CD4-positive, alpha-beta T cell (primary cell): ENCODE measurements at regions not wholly inside any gene's neighbourhood (a gene's known extent, or its start where the extent isn't known, plus 50 kb on each side); places are given as distances from the start of the nearest gene placed in this dataset.

Experiments used
- ATAC-seq: fragments of 200-7000 bp; cut with Tn5 transposase; one replicate; pipeline ENCODE4 v1.10.0; 2022; ENCODE audit warnings: mild to moderate bottlenecking; ENCODE audit not compliant: poor library complexity
- CTCF ChIA-PET: fragments of 350-600 bp; sonication (Branson Sonifier 250); formaldehyde crosslinking; loops from one replicate; lab custom pipeline; 2021; ENCODE audit warnings: antibody characterized with exemption, inconsistent platforms; lab: Charles Lee
- POLR2A ChIA-PET: fragments of 350-600 bp; sonication (Branson Sonifier 250); formaldehyde crosslinking; loops from one replicate; lab custom pipeline; 2021; ENCODE audit warnings: antibody characterized with exemption, inconsistent platforms; lab: Charles Lee
- DNase-seq, 14 experiments: peaks; one replicate each; pipeline ENCODE4 v3.0.0-alpha.2; 2013 to 2020; ENCODE audit warnings: mixed read lengths in 2 of 14
- H3K27ac ChIP-seq, 2 donors: one replicate each; pipeline versions ENCODE4 v1.5.1 to v1.7.0; 2013; ENCODE audit warnings: low read length in 2 of 2, low read depth in 1 of 2, mild to moderate bottlenecking in 1 of 2
- H3K27me3 ChIP-seq, 2 experiments: 1 replicate in 1 of 2; 2 replicates in 1 of 2; pipeline versions ENCODE4 v1.6.1 to v1.7.0; 2013; ENCODE audit warnings: low read length in 2 of 2, control low read depth in 1 of 2, mild to moderate bottlenecking in 1 of 2, moderate library complexity in 1 of 2; ENCODE audit not compliant: insufficient read depth in 2 of 2, control insufficient read depth in 1 of 2
- H3K36me3 ChIP-seq: one replicate; pipeline ENCODE4 v1.6.1; 2013; ENCODE audit warnings: low read length, control low read depth; ENCODE audit not compliant: insufficient read depth
- H3K4me1 ChIP-seq: one replicate; pipeline ENCODE4 v1.6.1; 2013; ENCODE audit warnings: low read length, control low read depth; ENCODE audit not compliant: insufficient read depth
- H3K4me3 ChIP-seq: one replicate; pipeline ENCODE4 v1.5.1; 2013; ENCODE audit warnings: mild to moderate bottlenecking, low read length, moderate library complexity
- H3K9me3 ChIP-seq, 2 experiments: 1 replicate in 1 of 2; 2 replicates in 1 of 2; pipeline versions ENCODE4 v1.6.1 to v1.7.0; 2013; ENCODE audit warnings: low read length in 2 of 2, mild to moderate bottlenecking in 2 of 2, control low read depth in 1 of 2, moderate library complexity in 1 of 2; ENCODE audit not compliant: control insufficient read depth in 1 of 2, insufficient read depth in 1 of 2
- H3K27ac Mint-ChIP-seq: one replicate; pipeline ENCODE4 v1.8.0; 2020; ENCODE audit warnings: mixed read lengths
- H3K27me3 Mint-ChIP-seq: one replicate; pipeline ENCODE4 v1.8.0; 2021; ENCODE audit warnings: mixed read lengths
- H3K36me3 Mint-ChIP-seq: one replicate; pipeline ENCODE4 v1.8.0; 2021; ENCODE audit warnings: low read depth, mixed read lengths
- H3K4me1 Mint-ChIP-seq: one replicate; pipeline ENCODE4 v1.8.0; 2021; ENCODE audit warnings: low read depth, mixed read lengths
- H3K4me3 Mint-ChIP-seq: one replicate; pipeline ENCODE4 v1.8.0; 2020; ENCODE audit warnings: mild to moderate bottlenecking, mixed read lengths
- H3K9me3 Mint-ChIP-seq: one replicate; pipeline ENCODE4 v1.8.0; 2020; ENCODE audit warnings: mixed read lengths
- CTCF ChIP-seq: fragments of 200-600 bp; IDR thresholded peaks from one replicate; pipeline ENCODE4 v1.8.0; 2022; ENCODE audit warnings: antibody characterized with exemption, mild to moderate bottlenecking
- intact Hi-C, 2 experiments: fragments of 100-400 bp; cut with DNase I in 1 of 2; cut with micrococcal nuclease in 1 of 2; formaldehyde crosslinking; loops; one replicate each; pipeline versions ENCODE4 v1.15.1 to v1.9.0; 2023 to 2025; cut with DNase I, micrococcal nuclease

GRCh38 chr22:25364736-25365241 is 145.3 kb downstream of the CRYBB2 start:
- no peaks in the 10 kb centered on the region for H3K27me3 Mint-ChIP-seq
- intact Hi-C loops: loop anchor here (5.0 to 10.0 kb wide), 3 partner anchors 282 to 410 kb away; no protein-coding TSS in a partner anchor
- Histone ChIP-seq H3K4me3 (no peak overlapping the region), H3K36me3 (peaks cover 2% of the 10 kb centered on the region), H3K9me3 (no peaks in the 10 kb centered on the region), H3K27ac (no peak overlapping the region), H3K27me3 (no peaks in the 10 kb centered on the region), H3K4me1 (peaks cover 9% of the 10 kb centered on the region)
- CTCF ChIA-PET: no interaction called here
- no peak overlapping the region for H3K27ac Mint-ChIP-seq
- TF ChIP-seq CTCF: no peak
- no peak overlapping the region for H3K4me3 Mint-ChIP-seq
- ATAC-seq (no peak), DNase-seq (no peak)
- peaks cover 10% of the 10 kb centered on the region for H3K36me3 Mint-ChIP-seq
- POLR2A ChIA-PET: no interaction called here
- H3K4me1 Mint-ChIP-seq: no peaks in the 10 kb centered on the region
- H3K9me3 Mint-ChIP-seq: no peaks in the 10 kb centered on the region

- no peak overlapping the region for H3K27ac ChIP-seq
- Mint-ChIP-seq H3K27me3 (no peaks in the 10 kb centered on the region), H3K4me1 (no peaks in the 10 kb centered on the region), H3K36me3 (peaks cover 8% of the 10 kb centered on the region), H3K9me3 (no peaks in the 10 kb centered on the region), H3K27ac (no peak overlapping the region), H3K4me3 (no peak overlapping the region)
- no peak for ATAC-seq
- H3K27me3 ChIP-seq: no peaks in the 10 kb centered on the region
- no peak overlapping the region for H3K4me3 ChIP-seq
- H3K9me3 ChIP-seq: no peaks in the 10 kb centered on the region
- H3K36me3 ChIP-seq: no peaks in the 10 kb centered on the region
- POLR2A ChIA-PET: no interaction called here
- TF ChIP-seq CTCF: no peak
- H3K4me1 ChIP-seq: peaks cover 9% of the 10 kb centered on the region
- intact Hi-C loops: loop anchor here (10.0 kb wide), 2 partner anchors 339 to 409 kb away; no protein-coding TSS in a partner anchor
- DNase-seq: no peak
- CTCF ChIA-PET: no interaction called here
Observed at GRCh38 chr22:25365491-25366261, 146.2 kb downstream of the CRYBB2 start.

GRCh38 chr22:25366408-25366807 is 147.0 kb downstream of the CRYBB2 start:
- Histone ChIP-seq H3K27ac (no peak overlapping the region), H3K4me3 (no peak overlapping the region), H3K36me3 (no peaks in the 10 kb centered on the region), H3K4me1 (peaks cover 9% of the 10 kb centered on the region), H3K9me3 (no peaks in the 10 kb centered on the region), H3K27me3 (no peaks in the 10 kb centered on the region)
- H3K27me3 Mint-ChIP-seq: no peaks in the 10 kb centered on the region
- H3K4me1 Mint-ChIP-seq: no peaks in the 10 kb centered on the region
- intact Hi-C loops: loop anchor here (10.0 kb wide), 2 partner anchors 338 to 408 kb away; no protein-coding TSS in a partner anchor
- peaks cover 13% of the 10 kb centered on the region for H3K36me3 Mint-ChIP-seq
- no peaks in the 10 kb centered on the region for H3K9me3 Mint-ChIP-seq
- H3K27ac Mint-ChIP-seq: no peak overlapping the region
- POLR2A ChIA-PET: no interaction called here
- CTCF ChIA-PET: no interaction called here
- DNase-seq (no peak), ATAC-seq (no peak)
- TF ChIP-seq CTCF: no peak
- H3K4me3 Mint-ChIP-seq: no peak overlapping the region
